ENCODE measurements at regions not wholly inside any gene's neighbourhood (a gene's known extent, or its start where the extent isn't known, plus 50 kb on each side); places are given as distances from the start of the nearest gene placed in this dataset.

DNA sequence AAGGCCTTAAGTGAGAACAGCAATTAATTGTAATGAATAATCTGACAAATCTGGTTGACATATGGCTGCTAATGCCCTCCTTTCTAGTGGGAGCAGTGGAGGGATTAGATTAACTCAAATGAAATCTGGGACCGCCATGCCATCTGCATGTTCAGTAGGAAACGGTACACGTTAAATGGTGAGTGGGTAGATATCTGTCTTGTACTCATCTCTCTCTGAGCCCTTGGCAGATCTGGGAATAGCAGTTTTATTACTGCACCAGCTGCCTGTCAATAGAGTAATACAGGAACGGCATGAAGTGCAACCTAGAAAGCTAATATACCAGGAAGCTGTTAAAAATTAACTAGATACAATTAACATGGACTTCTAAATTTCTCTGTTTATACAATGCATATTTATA, 258.8 kb downstream of the GPD2 start:
- no peaks in the 10 kb centered on the region for H4K20me1 ChIP-seq (ENCODE audit: control insufficient read depth, insufficient read depth)
- no peak overlapping the region for H2AFZ ChIP-seq (ENCODE audit: control insufficient read depth, low read depth, low read length)
- no peak overlapping the region for H3K4me2 ChIP-seq (ENCODE audit: control insufficient read depth, insufficient read depth)
- no peaks in the 10 kb centered on the region for H3K36me3 ChIP-seq (ENCODE audit: control insufficient read depth in 2 of 2, insufficient read depth in 2 of 2, low read length in 1 of 2)
- no TSS peak for BruUV-seq (replicated peaks)
- DNase-seq (ENCODE audit: low read depth, low spot score) (no peak), ATAC-seq (no peak), FAIRE-seq (no peak)
- ChIA-PET CTCF (no interaction called here), SMC1A (ENCODE audit: uncharacterized antibody, unreplicated experiment) (no interaction called here), POLR2A (no interaction called here), RAD21 (ENCODE audit: unreplicated experiment) (no interaction called here)
- no peaks in the 10 kb centered on the region for H3K9me3 ChIP-seq (replicated peaks; ENCODE audit: control insufficient read depth, insufficient read depth, low read length)
- no peak overlapping the region for H3K9ac ChIP-seq (ENCODE audit: control insufficient read depth, insufficient read depth, low read length)
- H3K4me1 ChIP-seq (ENCODE audit: control insufficient read depth, insufficient read depth, low read length) = no peaks in the 10 kb centered on the region
- no peaks in the 10 kb centered on the region for H3K27me3 ChIP-seq (replicated peaks in 1 of 2; ENCODE audit: control insufficient read depth in 2 of 2, insufficient read depth in 2 of 2, low read length in 1 of 2)
- intact Hi-C loops (cut with micrococcal nuclease; ENCODE audit: unreplicated experiment) (no loop called here), in situ Hi-C loops (cut with MboI) (no loop called here)
- no peak overlapping the region for H3K4me3 ChIP-seq
- TF ChIP-seq YY1 (IDR thresholded peaks at IDR 0.05; ENCODE audit: low read depth, low read length) (no peak), SMC3 (IDR thresholded peaks at IDR 0.05; ENCODE audit: borderline replicate concordance, low read length) (no peak), RB1 (IDR thresholded peaks at IDR 0.05; ENCODE audit: borderline replicate concordance) (no peak), YBX1 (IDR thresholded peaks at IDR 0.05) (no peak), CHD1 (IDR thresholded peaks at IDR 0.05; ENCODE audit: low read depth, low read length) (no peak), RUNX3 (IDR thresholded peaks at IDR 0.05; ENCODE audit: low read length) (no peak), PAX8 (IDR thresholded peaks at IDR 0.05) (no peak), KAT2A (conservative IDR thresholded peaks at IDR 0.05; ENCODE audit: control insufficient read depth, low read depth, low read length) (no peak), SMAD5 (IDR thresholded peaks at IDR 0.05; ENCODE audit: low read depth) (no peak), MYC (IDR thresholded peaks at IDR 0.05; ENCODE audit: insufficient read depth, insufficient read length, insufficient replicate concordance, low read length, severe bottlenecking) (no peak), HDAC2 (IDR thresholded peaks at IDR 0.05) (no peak)
- TF ChIP-seq, protein P1, sequence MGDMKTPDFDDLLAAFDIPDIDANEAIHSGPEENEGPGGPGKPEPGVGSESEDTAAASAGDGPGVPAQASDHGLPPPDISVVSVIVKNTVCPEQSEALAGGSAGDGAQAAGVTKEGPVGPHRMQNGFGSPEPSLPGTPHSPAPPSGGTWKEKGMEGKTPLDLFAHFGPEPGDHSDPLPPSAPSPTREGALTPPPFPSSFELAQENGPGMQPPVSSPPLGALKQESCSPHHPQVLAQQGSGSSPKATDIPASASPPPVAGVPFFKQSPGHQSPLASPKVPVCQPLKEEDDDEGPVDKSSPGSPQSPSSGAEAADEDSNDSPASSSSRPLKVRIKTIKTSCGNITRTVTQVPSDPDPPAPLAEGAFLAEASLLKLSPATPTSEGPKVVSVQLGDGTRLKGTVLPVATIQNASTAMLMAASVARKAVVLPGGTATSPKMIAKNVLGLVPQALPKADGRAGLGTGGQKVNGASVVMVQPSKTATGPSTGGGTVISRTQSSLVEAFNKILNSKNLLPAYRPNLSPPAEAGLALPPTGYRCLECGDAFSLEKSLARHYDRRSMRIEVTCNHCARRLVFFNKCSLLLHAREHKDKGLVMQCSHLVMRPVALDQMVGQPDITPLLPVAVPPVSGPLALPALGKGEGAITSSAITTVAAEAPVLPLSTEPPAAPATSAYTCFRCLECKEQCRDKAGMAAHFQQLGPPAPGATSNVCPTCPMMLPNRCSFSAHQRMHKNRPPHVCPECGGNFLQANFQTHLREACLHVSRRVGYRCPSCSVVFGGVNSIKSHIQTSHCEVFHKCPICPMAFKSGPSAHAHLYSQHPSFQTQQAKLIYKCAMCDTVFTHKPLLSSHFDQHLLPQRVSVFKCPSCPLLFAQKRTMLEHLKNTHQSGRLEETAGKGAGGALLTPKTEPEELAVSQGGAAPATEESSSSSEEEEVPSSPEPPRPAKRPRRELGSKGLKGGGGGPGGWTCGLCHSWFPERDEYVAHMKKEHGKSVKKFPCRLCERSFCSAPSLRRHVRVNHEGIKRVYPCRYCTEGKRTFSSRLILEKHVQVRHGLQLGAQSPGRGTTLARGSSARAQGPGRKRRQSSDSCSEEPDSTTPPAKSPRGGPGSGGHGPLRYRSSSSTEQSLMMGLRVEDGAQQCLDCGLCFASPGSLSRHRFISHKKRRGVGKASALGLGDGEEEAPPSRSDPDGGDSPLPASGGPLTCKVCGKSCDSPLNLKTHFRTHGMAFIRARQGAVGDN (IDR thresholded peaks at IDR 0.05) = no peak
- H3K27ac ChIP-seq (ENCODE audit: control insufficient read depth, insufficient read depth) = no peak overlapping the region
- H3K79me2 ChIP-seq (ENCODE audit: control insufficient read depth, insufficient read depth, low read length) = no peaks in the 10 kb centered on the region
- 55% methylated on average over 4 of the region's 4 CpGs for WGBS (ENCODE audit: insufficient coverage, insufficient replicate concordance, low lambda C conversion rate, missing lambda C conversion rate)
